ENCODE measurements at regions not wholly inside any gene's neighbourhood (a gene's known extent, or its start where the extent isn't known, plus 50 kb on each side); places are given as distances from the start of the nearest gene placed in this dataset.

DNA sequence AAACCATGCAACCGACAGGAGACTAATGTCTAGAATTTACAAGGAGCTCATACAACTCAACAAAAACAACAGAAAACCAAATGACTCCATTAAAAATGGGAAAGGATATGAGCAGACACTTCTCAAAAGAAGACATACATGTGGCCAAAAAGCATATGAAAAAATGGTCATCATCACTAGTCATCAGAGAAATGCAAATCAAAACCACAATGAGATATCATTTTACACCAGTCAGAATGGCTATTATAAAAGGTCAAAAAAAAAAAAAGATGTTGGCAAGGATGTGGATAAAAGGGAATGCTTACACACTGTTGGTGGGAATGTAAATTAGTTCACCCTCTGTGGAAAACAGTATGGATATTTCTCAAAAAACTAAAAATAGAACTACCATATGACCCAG is 50.5 kb upstream of the CHRDL1 start:
- no peaks in the 10 kb centered on the region for H3K79me2 ChIP-seq (ENCODE audit: control insufficient read depth, insufficient read depth, low read length)
- H3K4me3 ChIP-seq (replicated peaks in 1 of 4; ENCODE audit: control extremely low read depth in 1 of 4, insufficient read depth in 1 of 4, low read depth in 3 of 4, low read length in 4 of 4) = no peak overlapping the region
- H3K27ac ChIP-seq (ENCODE audit: insufficient read depth, low read length) = no peak overlapping the region
- H3K4me2 ChIP-seq (ENCODE audit: extremely low read depth, insufficient read depth, low read length) = no peak overlapping the region
- H3K27me3 ChIP-seq (ENCODE audit: control insufficient read depth, insufficient read depth, low read length) = no peaks in the 10 kb centered on the region
- no peaks in the 10 kb centered on the region for H3K9me3 ChIP-seq (ENCODE audit: control insufficient read depth, insufficient read depth, low read depth, low read length)
- H4K20me1 ChIP-seq (ENCODE audit: control insufficient read depth, extremely low read depth, insufficient read depth, low read length) = no peaks in the 10 kb centered on the region
- no peak overlapping the region for H3K9ac ChIP-seq (ENCODE audit: insufficient read depth, low read length)
- H3K36me3 ChIP-seq (ENCODE audit: control insufficient read depth, insufficient read depth, low read length) = no peaks in the 10 kb centered on the region
- TF ChIP-seq CTCF (conservative IDR thresholded peaks at IDR 0.05 in 1 of 2, IDR thresholded peaks at IDR 0.05 in 1 of 2; ENCODE audit: low read depth in 1 of 2, low read length in 2 of 2) (no peak), EZH2 (IDR thresholded peaks at IDR 0.05; ENCODE audit: low read length, missing control alignments) (no peak)
- no peak overlapping the region for H2AFZ ChIP-seq (ENCODE audit: low read length)
- peak in 1 of 2 donors; percentile 51 for DNase-seq (ENCODE audit: low read depth in 2 of 2)
- no peaks in the 10 kb centered on the region for H3K4me1 ChIP-seq (ENCODE audit: control insufficient read depth, extremely low read depth, insufficient read depth, low read length)
